GM21367 (cell line): ENCODE measurements at regions not wholly inside any gene's neighbourhood (a gene's known extent, or its start where the extent isn't known, plus 50 kb on each side); places are given as distances from the start of the nearest gene placed in this dataset.

Experiments used
- ATAC-seq: cut with Tn5 transposase; IDR thresholded peaks from one replicate; pipeline ENCODE4 v1.9.1; 2021; ENCODE audit not compliant: unreplicated experiment

GRCh38 chr6:9957215-9957759 lies 457.6 kb downstream of the TFAP2A start:
- no peak for ATAC-seq

GRCh38 chr6:9948678-9949077 lies 466.2 kb downstream of the TFAP2A start:
- ATAC-seq, result no peak

- no peak for ATAC-seq
These were observed 470.9 kb downstream of the TFAP2A start for GRCh38 chr6:9943986-9944385.

GRCh38 chr6:9943026-9943425 lies 471.8 kb downstream of the TFAP2A start:
- ATAC-seq, result no peak

- no peak for ATAC-seq
These were observed 472.7 kb downstream of the TFAP2A start for GRCh38 chr6:9942131-9942530.

GRCh38 chr6:9938801-9939200 lies 476.1 kb downstream of the TFAP2A start:
- ATAC-seq, result no peak

- no peak for ATAC-seq
These were observed 477.7 kb downstream of the TFAP2A start for GRCh38 chr6:9937031-9937763.

- ATAC-seq, result no peak
These were observed 478.3 kb downstream of the TFAP2A start for GRCh38 chr6:9936551-9936950.

GRCh38 chr6:9933677-9934076 lies 481.2 kb downstream of the TFAP2A start:
- no peak for ATAC-seq

GRCh38 chr6:9927275-9927674 lies 487.6 kb downstream of the TFAP2A start:
- no peak for ATAC-seq

GRCh38 chr6:9924971-9925370 lies 489.9 kb downstream of the TFAP2A start:
- no peak for ATAC-seq

GRCh38 chr6:9921366-9921765 lies 493.5 kb downstream of the TFAP2A start:
- no peak for ATAC-seq

- no peak for ATAC-seq
These were observed 499.9 kb downstream of the TFAP2A start for GRCh38 chr6:9914951-9915350.

GRCh38 chr6:9901376-9901775 lies 513.5 kb downstream of the TFAP2A start:
- ATAC-seq, result no peak

- ATAC-seq, result no peak
These were observed 518.1 kb downstream of the TFAP2A start for GRCh38 chr6:9896806-9897205.

- no peak for ATAC-seq
These were observed 524.0 kb downstream of the TFAP2A start for GRCh38 chr6:9890893-9891292.

- no peak for ATAC-seq
These were observed 524.4 kb downstream of the TFAP2A start for GRCh38 chr6:9890469-9890868.

- no peak for ATAC-seq
These were observed 536.3 kb downstream of the TFAP2A start for GRCh38 chr6:9878535-9878934.

- ATAC-seq, result no peak
These were observed 539.1 kb downstream of the TFAP2A start for GRCh38 chr6:9875605-9876353.

GRCh38 chr6:9862603-9863167 lies 552.2 kb downstream of the TFAP2A start:
- no peak for ATAC-seq

- ATAC-seq, result no peak
These were observed 563.1 kb downstream of the TFAP2A start for GRCh38 chr6:9851541-9852380.
